Esophagus muscularis mucosa (tissue), 4 donors: ENCODE measurements at regions not wholly inside any gene's neighbourhood (a gene's known extent, or its start where the extent isn't known, plus 50 kb on each side); places are given as distances from the start of the nearest gene placed in this dataset.

Experiments used
- DNase-seq: peaks from one replicate; pipeline ENCODE4 v3.0.0-alpha.2; 2017; ENCODE audit errors: extremely low spot score
- H3K27ac ChIP-seq, 4 donors: fragments of 200-600 bp; sonication (generic); replicated peaks in 1 of 4; 1 replicate in 3 of 4; 2 replicates in 1 of 4; pipeline ENCODE4 v1.5.1; 2016 to 2019; ENCODE audit warnings: mild to moderate bottlenecking in 1 of 4
- H3K27me3 ChIP-seq, 4 donors: fragments of 200-600 bp; sonication (generic); one replicate each; pipeline versions ENCODE4 v1.5.1 to v1.6.0; 2016 to 2019
- H3K36me3 ChIP-seq, 4 donors: fragments of 200-600 bp; sonication (generic); one replicate each; pipeline ENCODE4 v1.5.1; 2016 to 2019
- H3K4me1 ChIP-seq, 4 donors: fragments of 200-600 bp; sonication (generic); one replicate each; pipeline ENCODE4 v1.5.1; 2016 to 2019
- H3K4me3 ChIP-seq, 4 donors: fragments of 200-600 bp; sonication (generic); 1 replicate in 2 of 4; 2 replicates in 2 of 4; pipeline ENCODE4 v1.5.1; 2016 to 2019; ENCODE audit warnings: mild to moderate bottlenecking in 4 of 4, moderate library complexity in 1 of 4
- H3K9me3 ChIP-seq, 4 donors: fragments of 200-600 bp; sonication (generic); 1 replicate in 3 of 4; 2 replicates in 1 of 4; pipeline ENCODE4 v1.5.1; 2016 to 2019
- CTCF ChIP-seq, 3 experiments: fragments of 200-600 bp in 2 of 3; fragments of 450-650 bp in 1 of 3; sonication (generic) in 2 of 3; IDR thresholded peaks; one replicate each; pipeline ENCODE4 v1.5.1; 2017 to 2019; ENCODE audit warnings: antibody characterized with exemption in 3 of 3, mild to moderate bottlenecking in 2 of 3, moderate library complexity in 1 of 3
- EP300 ChIP-seq: sonication (generic); formaldehyde crosslinking; IDR thresholded peaks from one replicate; pipeline ENCODE4 v1.6.1; 2017; ENCODE audit warnings: antibody characterized with exemption
- POLR2A ChIP-seq: fragments of 450-650 bp; IDR thresholded peaks from one replicate; pipeline ENCODE4 v1.6.1; 2017; ENCODE audit warnings: antibody characterized with exemption, moderate library complexity, mild to moderate bottlenecking, low read depth
- POLR2AphosphoS5 ChIP-seq, 2 donors: sonication (generic); formaldehyde crosslinking; IDR thresholded peaks; one replicate each; pipeline ENCODE4 v1.6.1; 2017; ENCODE audit warnings: antibody characterized with exemption in 2 of 2
- WGBS: methylation state at CpG from one replicate; pipeline ENCODE4 v1.1.5; 2018; 5-methylcytosine and 5-hydroxymethylcytosine counted together
- intact Hi-C: fragments of 100-400 bp; cut with DNase I; formaldehyde crosslinking; loops from one replicate; pipeline ENCODE4 v1.15.1; 2023

- H3K36me3 ChIP-seq, result no peaks in the 10 kb centered on the region
- H3K4me3 ChIP-seq, result no peak overlapping the region
- no peak for TF ChIP-seq POLR2AphosphoS5 (IDR thresholded peaks at IDR 0.05)
- H3K27ac ChIP-seq, result no peak overlapping the region
- H3K27me3 ChIP-seq, result peaks cover 0 to 53% (median 0%) of the 10 kb centered on the region in 4 donors
- peaks cover 0 to 24% (median 7%) of the 10 kb centered on the region in 4 donors for H3K9me3 ChIP-seq
- DNase-seq, result no peak
- WGBS, result 82% methylated on average over 12 of the region's 12 CpGs
- no peaks in the 10 kb centered on the region for H3K4me1 ChIP-seq
- intact Hi-C loops, result no loop called here
Measured at GRCh38 chr22:49492741-49493251, 334.9 kb downstream of the BRD1 start.

- Histone ChIP-seq H3K4me1 (no peaks in the 10 kb centered on the region), H3K36me3 (no peaks in the 10 kb centered on the region), H3K4me3 (no peak overlapping the region), H3K27ac (no peak overlapping the region), H3K9me3 (peaks cover 0 to 20% (median 5%) of the 10 kb centered on the region in 4 donors), H3K27me3 (peaks cover 0 to 53% (median 0%) of the 10 kb centered on the region in 4 donors)
- 97% methylated on average over 11 of the region's 17 CpGs for WGBS
- no peak for DNase-seq
- intact Hi-C loops, result no loop called here
- TF ChIP-seq CTCF (IDR thresholded peaks at IDR 0.05), result no peak
- no peak for TF ChIP-seq POLR2A
- TF ChIP-seq EP300, result no peak
- no peak for TF ChIP-seq POLR2AphosphoS5 (IDR thresholded peaks at IDR 0.05)
Measured at GRCh38 chr22:49492308-49492707, 335.4 kb downstream of the BRD1 start.

GRCh38 chr22:49491726-49492125 lies 335.9 kb downstream of the BRD1 start:
- WGBS, result 82% methylated on average over 15 of the region's 15 CpGs
- Histone ChIP-seq H3K27ac (no peak overlapping the region), H3K36me3 (no peaks in the 10 kb centered on the region), H3K4me1 (no peaks in the 10 kb centered on the region), H3K9me3 (peaks cover 0 to 14% (median 2%) of the 10 kb centered on the region in 4 donors), H3K4me3 (no peak overlapping the region), H3K27me3 (peaks cover 0 to 53% (median 0%) of the 10 kb centered on the region in 4 donors)
- intact Hi-C loops, result no loop called here
- TF ChIP-seq CTCF (IDR thresholded peaks at IDR 0.05) (no peak), EP300 (no peak)
- DNase-seq, result no peak

- intact Hi-C loops, result no loop called here
- H3K36me3 ChIP-seq, result no peaks in the 10 kb centered on the region
Measured at GRCh38 chr22:49491221-49491635, 336.4 kb downstream of the BRD1 start.

GRCh38 chr22:49490692-49491091 lies 337.0 kb downstream of the BRD1 start:
- Histone ChIP-seq H3K4me1 (no peaks in the 10 kb centered on the region), H3K27me3 (peaks cover 0 to 63% (median 0%) of the 10 kb centered on the region in 4 donors), H3K36me3 (no peaks in the 10 kb centered on the region), H3K27ac (no peak overlapping the region), H3K4me3 (no peak overlapping the region), H3K9me3 (peaks cover 0 to 4% (median 0%) of the 10 kb centered on the region in 4 donors)
- 92% methylated on average over 16 of the region's 18 CpGs for WGBS
- TF ChIP-seq POLR2AphosphoS5 (IDR thresholded peaks at IDR 0.05) (no peak), CTCF (IDR thresholded peaks at IDR 0.05) (no peak), EP300 (no peak), POLR2A (no peak)
- DNase-seq, result no peak
- intact Hi-C loops, result no loop called here

More at GRCh38 chr22:49491221-49491635, 336.4 kb downstream of the BRD1 start:
- peaks cover 0 to 9% (median 0%) of the 10 kb centered on the region in 4 donors for H3K9me3 ChIP-seq
- no peak for DNase-seq
- peaks cover 0 to 57% (median 0%) of the 10 kb centered on the region in 4 donors for H3K27me3 ChIP-seq
- no peak for TF ChIP-seq CTCF (IDR thresholded peaks at IDR 0.05)
- no peak for TF ChIP-seq EP300
- TF ChIP-seq POLR2AphosphoS5 (IDR thresholded peaks at IDR 0.05), result no peak
- no peak for TF ChIP-seq POLR2A
- H3K4me3 ChIP-seq, result no peak overlapping the region
- H3K4me1 ChIP-seq, result no peaks in the 10 kb centered on the region
- no peak overlapping the region for H3K27ac ChIP-seq
- 78% methylated on average over 9 of the region's 9 CpGs for WGBS
